CD14-positive monocyte (primary cell): ENCODE measurements at regions not wholly inside any gene's neighbourhood (a gene's known extent, or its start where the extent isn't known, plus 50 kb on each side); places are given as distances from the start of the nearest gene placed in this dataset.

Experiments
- DNase-seq, 3 donors: peaks; one replicate each; pipeline ENCODE4 v3.0.0-alpha.2; 2011 to 2022
- H2AFZ ChIP-seq: 2 replicates; pipeline ENCODE4 v1.6.0; 2012; ENCODE audit warnings: mild to moderate bottlenecking, low read depth, low read length, inconsistent platforms; ENCODE audit not compliant: insufficient read depth, poor library complexity, severe bottlenecking
- H3K27ac ChIP-seq, 2 donors: 1 replicate in 1 of 2; 2 replicates in 1 of 2; pipeline ENCODE4 v1.5.1; 2012 to 2013; ENCODE audit warnings: low read length in 2 of 2, control low read depth in 1 of 2, inconsistent platforms in 1 of 2, low read depth in 1 of 2, mild to moderate bottlenecking in 1 of 2
- H3K27me3 ChIP-seq, 2 donors: one replicate each; pipeline versions ENCODE4 v1.6.0 to v1.6.1; 2011 to 2013; ENCODE audit warnings: low read length in 2 of 2; ENCODE audit not compliant: control insufficient read depth in 2 of 2, insufficient read depth in 2 of 2
- H3K36me3 ChIP-seq, 2 donors: replicated peaks in 1 of 2; 1 replicate in 1 of 2; 2 replicates in 1 of 2; pipeline versions ENCODE4 v1.5.1 to v1.6.1; 2012 to 2013; ENCODE audit warnings: low read length in 2 of 2, control low read depth in 1 of 2, inconsistent platforms in 1 of 2, mild to moderate bottlenecking in 1 of 2; ENCODE audit not compliant: insufficient read depth in 2 of 2, control insufficient read depth in 1 of 2
- H3K4me1 ChIP-seq, 2 donors: 1 replicate in 1 of 2; 2 replicates in 1 of 2; pipeline versions ENCODE4 v1.5.1 to v1.6.1; 2012 to 2013; ENCODE audit warnings: low read length in 2 of 2, control low read depth in 1 of 2, inconsistent platforms in 1 of 2, mild to moderate bottlenecking in 1 of 2, moderate library complexity in 1 of 2; ENCODE audit not compliant: insufficient read depth in 2 of 2, control insufficient read depth in 1 of 2
- H3K4me2 ChIP-seq: replicated peaks from 2 replicates; pipeline ENCODE3; 2012; ENCODE audit warnings: low read length, moderate library complexity, mild to moderate bottlenecking; ENCODE audit not compliant: poor library complexity, severe bottlenecking; ENCODE audit errors: extremely low read depth
- H3K4me3 ChIP-seq, 3 experiments: fragments of 200-600 bp in 1 of 3; sonication (generic) in 1 of 3; replicated peaks in 1 of 3; 1 replicate in 2 of 3; 2 replicates in 1 of 3; pipeline ENCODE4 v1.5.1; 2011 to 2013; ENCODE audit warnings: low read length in 3 of 3, mild to moderate bottlenecking in 3 of 3, control low read depth in 2 of 3, low read depth in 2 of 3, inconsistent platforms in 1 of 3, moderate library complexity in 1 of 3
- H3K79me2 ChIP-seq: 2 replicates; pipeline ENCODE4 v1.6.0; 2012; ENCODE audit warnings: mild to moderate bottlenecking, control low read depth, inconsistent platforms, low read length, moderate library complexity; ENCODE audit not compliant: insufficient read depth
- H3K9ac ChIP-seq: 2 replicates; pipeline ENCODE4 v1.6.0; 2017; ENCODE audit warnings: low read length, mild to moderate bottlenecking; ENCODE audit not compliant: insufficient read depth, poor library complexity, severe bottlenecking
- H3K9me3 ChIP-seq, 2 donors: replicated peaks in 1 of 2; 1 replicate in 1 of 2; 2 replicates in 1 of 2; pipeline versions ENCODE4 v1.5.1 to v1.6.1; 2012 to 2013; ENCODE audit warnings: low read length in 2 of 2, control low read depth in 1 of 2; ENCODE audit not compliant: control insufficient read depth in 1 of 2, insufficient read depth in 1 of 2
- H4K20me1 ChIP-seq: 2 replicates; pipeline ENCODE4 v1.6.0; 2012; ENCODE audit warnings: mild to moderate bottlenecking, low read length, control low read depth, moderate library complexity; ENCODE audit not compliant: insufficient read depth
- H3K27ac Mint-ChIP-seq, 7 donors: one replicate each; pipeline ENCODE4 v1.8.0; 2020; ENCODE audit warnings: mild to moderate bottlenecking in 7 of 7, mixed read lengths in 7 of 7, moderate library complexity in 6 of 7, inconsistent platforms in 2 of 7
- H3K27me3 Mint-ChIP-seq, 3 donors: one replicate each; pipeline ENCODE4 v1.8.0; 2021 to 2022; ENCODE audit warnings: low read depth in 3 of 3, mild to moderate bottlenecking in 3 of 3, mixed read lengths in 3 of 3, moderate library complexity in 3 of 3, inconsistent platforms in 1 of 3
- H3K36me3 Mint-ChIP-seq, 2 donors: one replicate each; pipeline ENCODE4 v1.8.0; 2020; ENCODE audit warnings: mixed read lengths in 2 of 2, inconsistent platforms in 1 of 2, mild to moderate bottlenecking in 1 of 2
- H3K4me1 Mint-ChIP-seq: one replicate; pipeline ENCODE4 v1.8.0; 2020; ENCODE audit warnings: mild to moderate bottlenecking, mixed read lengths
- H3K4me3 Mint-ChIP-seq, 2 donors: one replicate each; pipeline ENCODE4 v1.8.0; 2020; ENCODE audit warnings: mild to moderate bottlenecking in 2 of 2, mixed read lengths in 2 of 2, moderate library complexity in 1 of 2
- H3K9me3 Mint-ChIP-seq, 7 donors: one replicate each; pipeline ENCODE4 v1.8.0; 2020 to 2022; ENCODE audit warnings: mixed read lengths in 7 of 7, mild to moderate bottlenecking in 6 of 7, moderate library complexity in 6 of 7, inconsistent platforms in 2 of 7
- CTCF ChIP-seq: fragments of 200-600 bp; IDR thresholded peaks from one replicate; pipeline ENCODE4 v1.8.0; 2022; ENCODE audit warnings: antibody characterized with exemption, mild to moderate bottlenecking
- WGBS: methylation state at CpG from one replicate; pipeline ENCODE4 v1.1.5; 2013; ENCODE audit warnings: missing lambda C conversion rate; ENCODE audit not compliant: insufficient coverage; 5-methylcytosine and 5-hydroxymethylcytosine counted together
- intact Hi-C, 2 donors: fragments of 100-400 bp; cut with micrococcal nuclease; formaldehyde crosslinking; loops; one replicate each; pipeline versions ENCODE4 v1.15.0 to v1.15.1; 2023

- Histone ChIP-seq H4K20me1 (no peaks in the 10 kb centered on the region), H3K4me1 (no peaks in the 10 kb centered on the region), H3K27ac (no peak overlapping the region), H3K79me2 (no peaks in the 10 kb centered on the region), H3K4me2 (no peak overlapping the region), H3K9ac (no peak overlapping the region), H3K4me3 (no peak overlapping the region), H2AFZ (no peak overlapping the region), H3K27me3 (no peaks in the 10 kb centered on the region), H3K9me3 (peaks cover 0 to under 1% of the 10 kb centered on the region in 2 donors), H3K36me3 (no peaks in the 10 kb centered on the region)
- Mint-ChIP-seq H3K36me3 (no peaks in the 10 kb centered on the region), H3K9me3 (peaks cover 0 to 1% (median 0%) of the 10 kb centered on the region in 7 donors), H3K4me1 (no peaks in the 10 kb centered on the region), H3K27ac (peak overlapping the region in 1 of 7 donors; percentile 56), H3K27me3 (peaks cover 0 to 10% (median 3%) of the 10 kb centered on the region in 3 donors), H3K4me3 (no peak overlapping the region)
- no peak for TF ChIP-seq CTCF
- intact Hi-C loops = no loop called here
- 82% methylated on average over 3 of the region's 7 CpGs for WGBS
- no peak for DNase-seq
Observed at GRCh38 chr16:17024514-17024913, 446.2 kb downstream of the XYLT1 start.

GRCh38 chr16:17026600-17027242, 444.0 kb downstream of the XYLT1 start:
- H3K36me3 ChIP-seq = no peaks in the 10 kb centered on the region
- Mint-ChIP-seq H3K9me3 (peaks cover 0 to 7% (median 1%) of the 10 kb centered on the region in 7 donors), H3K4me1 (no peaks in the 10 kb centered on the region), H3K27me3 (peaks cover 0 to 6% (median 0%) of the 10 kb centered on the region in 3 donors), H3K27ac (no peak overlapping the region), H3K4me3 (no peak overlapping the region), H3K36me3 (no peaks in the 10 kb centered on the region)
- no peaks in the 10 kb centered on the region for H3K79me2 ChIP-seq
- H3K9ac ChIP-seq = no peak overlapping the region
- no peaks in the 10 kb centered on the region for H4K20me1 ChIP-seq
- no peak overlapping the region for H3K4me3 ChIP-seq
- H3K27me3 ChIP-seq = no peaks in the 10 kb centered on the region
- no peak for DNase-seq
- no peak for TF ChIP-seq CTCF
- H3K9me3 ChIP-seq = peaks cover 0 to 4% of the 10 kb centered on the region in 2 donors
- intact Hi-C loops = no loop called here
- H3K4me2 ChIP-seq = no peak overlapping the region
- no CpG with 5 or more reads among the region's 2 CpGs for WGBS
- no peaks in the 10 kb centered on the region for H3K4me1 ChIP-seq
- no peak overlapping the region for H2AFZ ChIP-seq
- no peak overlapping the region for H3K27ac ChIP-seq
